MM.1S (cell line): ENCODE measurements at regions not wholly inside any gene's neighbourhood (a gene's known extent, or its start where the extent isn't known, plus 50 kb on each side); places are given as distances from the start of the nearest gene placed in this dataset.

ENCODE experiments used
- DNase-seq: peaks from one replicate; pipeline ENCODE4 v3.0.0-alpha.2; 2015
- H2AFZ ChIP-seq: fragments of 300-600 bp; sonication (generic); 2 replicates; pipeline ENCODE4 v1.6.0; 2016; ENCODE audit warnings: antibody characterized with exemption, low read length
- H3F3A ChIP-seq: fragments of 300-600 bp; sonication (generic); 2 replicates; pipeline ENCODE4 v1.6.1; 2016; ENCODE audit warnings: mild to moderate bottlenecking, antibody characterized with exemption, low read length, moderate library complexity, mixed read lengths; ENCODE audit not compliant: insufficient read depth
- H3K27ac ChIP-seq: fragments of 300-600 bp; sonication (generic); 2 replicates; pipeline ENCODE4 v1.5.1; 2016; ENCODE audit warnings: mild to moderate bottlenecking, low read length
- H3K27me3 ChIP-seq: fragments of 300-600 bp; sonication (generic); replicated peaks from 2 replicates; pipeline ENCODE4 v1.6.0; 2016; ENCODE audit warnings: low read length; ENCODE audit not compliant: insufficient read depth
- H3K36me3 ChIP-seq: fragments of 300-600 bp; sonication (generic); replicated peaks from 2 replicates; pipeline ENCODE4 v1.6.1; 2016; ENCODE audit warnings: mild to moderate bottlenecking, low read length, mixed read lengths; ENCODE audit not compliant: insufficient read depth
- H3K4me1 ChIP-seq: fragments of 300-600 bp; sonication (generic); 2 replicates; pipeline ENCODE4 v1.6.1; 2016; ENCODE audit warnings: low read length, mixed read lengths
- H3K4me2 ChIP-seq: fragments of 300-600 bp; sonication (generic); 2 replicates; pipeline ENCODE4 v1.6.0; 2016; ENCODE audit warnings: low read depth, low read length
- H3K4me3 ChIP-seq: fragments of 300-600 bp; sonication (generic); 2 replicates; pipeline ENCODE4 v1.5.1; 2016; ENCODE audit warnings: low read length, mixed read lengths
- H3K79me2 ChIP-seq: fragments of 300-600 bp; sonication (generic); 2 replicates; pipeline ENCODE4 v1.6.1; 2016; ENCODE audit warnings: mixed run types, low read length, mixed read lengths
- H3K9ac ChIP-seq: fragments of 300-600 bp; sonication (generic); 2 replicates; pipeline ENCODE4 v1.6.1; 2016; ENCODE audit warnings: low read length, mixed read lengths
- H3K9me2 ChIP-seq: fragments of 300-600 bp; sonication (generic); replicated peaks from 2 replicates; pipeline ENCODE4 v1.6.1; 2016; ENCODE audit warnings: mild to moderate bottlenecking, low read length, mixed read lengths; ENCODE audit not compliant: insufficient read depth
- H3K9me3 ChIP-seq: fragments of 300-600 bp; sonication (generic); replicated peaks from 2 replicates; pipeline ENCODE4 v1.6.1; 2016; ENCODE audit warnings: mild to moderate bottlenecking, low read length, mixed read lengths; ENCODE audit not compliant: insufficient read depth
- H4K20me1 ChIP-seq: fragments of 300-600 bp; sonication (generic); 2 replicates; pipeline ENCODE4 v1.6.1; 2016; ENCODE audit warnings: mild to moderate bottlenecking, low read length, moderate library complexity, mixed read lengths; ENCODE audit not compliant: insufficient read depth
- EZH2 ChIP-seq: fragments of 300-600 bp; sonication (generic); optimal IDR thresholded peaks from 2 replicates; pipeline ENCODE3; 2017; ENCODE audit warnings: low read depth, mild to moderate bottlenecking, antibody characterized with exemption, low read length, mixed read lengths
- EZH2phosphoT487 ChIP-seq: fragments of 300-600 bp; sonication (generic); IDR thresholded peaks from 2 replicates; pipeline ENCODE4 v1.6.1; 2018; ENCODE audit warnings: antibody characterized with exemption, low read length
- TF ChIP-seq, protein P1 (sequence below): fragments of 300-600 bp; sonication (generic); IDR thresholded peaks from 2 replicates; pipeline ENCODE4 v1.5.1; 2016; ENCODE audit warnings: antibody characterized with exemption, low read length, mixed read lengths

DNA sequence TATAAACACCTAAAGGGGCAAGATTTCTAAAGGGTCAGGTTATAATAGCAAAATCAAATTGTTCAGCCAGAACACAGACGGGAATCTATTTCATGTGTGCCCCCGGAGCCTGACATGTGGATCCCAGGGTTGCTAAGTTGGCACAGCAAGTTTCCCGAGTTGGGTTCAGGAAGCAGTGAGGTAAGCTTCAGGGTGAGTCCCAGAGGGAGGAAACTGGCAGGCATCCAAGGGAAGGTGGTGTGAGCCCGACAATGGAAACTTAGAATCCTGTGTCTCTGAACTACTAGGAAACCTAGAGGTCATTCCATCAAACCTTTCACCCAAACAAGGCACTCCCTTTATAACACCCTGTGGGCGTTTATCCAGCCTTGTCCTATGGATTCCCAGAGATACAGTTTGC is 98.4 kb downstream of the ADRB2 start:
- H3F3A ChIP-seq, result peaks cover 4% of the 10 kb centered on the region; the same call in 1 of the 2 replicates
- TF ChIP-seq, protein P1, sequence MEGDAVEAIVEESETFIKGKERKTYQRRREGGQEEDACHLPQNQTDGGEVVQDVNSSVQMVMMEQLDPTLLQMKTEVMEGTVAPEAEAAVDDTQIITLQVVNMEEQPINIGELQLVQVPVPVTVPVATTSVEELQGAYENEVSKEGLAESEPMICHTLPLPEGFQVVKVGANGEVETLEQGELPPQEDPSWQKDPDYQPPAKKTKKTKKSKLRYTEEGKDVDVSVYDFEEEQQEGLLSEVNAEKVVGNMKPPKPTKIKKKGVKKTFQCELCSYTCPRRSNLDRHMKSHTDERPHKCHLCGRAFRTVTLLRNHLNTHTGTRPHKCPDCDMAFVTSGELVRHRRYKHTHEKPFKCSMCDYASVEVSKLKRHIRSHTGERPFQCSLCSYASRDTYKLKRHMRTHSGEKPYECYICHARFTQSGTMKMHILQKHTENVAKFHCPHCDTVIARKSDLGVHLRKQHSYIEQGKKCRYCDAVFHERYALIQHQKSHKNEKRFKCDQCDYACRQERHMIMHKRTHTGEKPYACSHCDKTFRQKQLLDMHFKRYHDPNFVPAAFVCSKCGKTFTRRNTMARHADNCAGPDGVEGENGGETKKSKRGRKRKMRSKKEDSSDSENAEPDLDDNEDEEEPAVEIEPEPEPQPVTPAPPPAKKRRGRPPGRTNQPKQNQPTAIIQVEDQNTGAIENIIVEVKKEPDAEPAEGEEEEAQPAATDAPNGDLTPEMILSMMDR, result no peak
- TF ChIP-seq EZH2phosphoT487 (no peak), EZH2 (no peak)
- no peak overlapping the region for H3K4me2 ChIP-seq
- no peaks in the 10 kb centered on the region for H3K27me3 ChIP-seq
- no peaks in the 10 kb centered on the region for H3K36me3 ChIP-seq
- no peak overlapping the region for H3K27ac ChIP-seq
- no peaks in the 10 kb centered on the region for H3K9me3 ChIP-seq
- H3K9me2 ChIP-seq, result no peaks in the 10 kb centered on the region
- H3K79me2 ChIP-seq, result no peaks in the 10 kb centered on the region
- H3K9ac ChIP-seq, result no peak overlapping the region
- peaks cover 13% of the 10 kb centered on the region for H3K4me1 ChIP-seq
- H3K4me3 ChIP-seq, result no peak overlapping the region
- H2AFZ ChIP-seq, result no peak overlapping the region
- H4K20me1 ChIP-seq, result no peaks in the 10 kb centered on the region
- no peak for DNase-seq

DNA sequence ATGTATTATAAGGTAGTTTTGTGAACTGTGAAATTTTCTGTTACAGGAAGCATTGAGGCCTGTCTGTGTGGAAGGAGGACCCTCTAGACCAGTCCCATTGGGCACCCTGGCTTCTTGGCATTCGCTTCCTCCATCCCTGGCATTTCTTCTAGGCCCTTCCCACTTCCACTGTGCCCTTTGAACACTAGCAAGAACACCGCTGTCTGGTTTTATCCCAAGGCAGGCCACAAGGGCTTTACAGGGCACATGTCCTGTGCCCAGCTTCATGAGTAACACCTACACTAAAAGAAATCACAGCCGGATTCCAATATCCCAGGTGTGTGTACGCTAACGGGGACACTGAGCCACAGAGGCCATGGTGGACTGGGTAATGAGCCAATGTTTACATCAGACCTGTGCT is 99.8 kb downstream of the ADRB2 start:
- H3K27me3 ChIP-seq, result no peaks in the 10 kb centered on the region
- peaks cover 13% of the 10 kb centered on the region for H3K4me1 ChIP-seq
- no peak overlapping the region for H3K4me3 ChIP-seq
- H3K9me3 ChIP-seq, result no peaks in the 10 kb centered on the region
- DNase-seq, result no peak
- H3K79me2 ChIP-seq, result no peaks in the 10 kb centered on the region
- no peaks in the 10 kb centered on the region for H3K9me2 ChIP-seq
- no peaks in the 10 kb centered on the region for H3K36me3 ChIP-seq
- no peak for TF ChIP-seq EZH2
- H3K9ac ChIP-seq, result no peak overlapping the region
- H3F3A ChIP-seq, result peaks cover 4% of the 10 kb centered on the region; the same call in 1 of the 2 replicates
- H4K20me1 ChIP-seq, result no peaks in the 10 kb centered on the region
- no peak overlapping the region for H3K4me2 ChIP-seq
- no peak overlapping the region for H2AFZ ChIP-seq
- H3K27ac ChIP-seq, result no peak overlapping the region

DNA sequence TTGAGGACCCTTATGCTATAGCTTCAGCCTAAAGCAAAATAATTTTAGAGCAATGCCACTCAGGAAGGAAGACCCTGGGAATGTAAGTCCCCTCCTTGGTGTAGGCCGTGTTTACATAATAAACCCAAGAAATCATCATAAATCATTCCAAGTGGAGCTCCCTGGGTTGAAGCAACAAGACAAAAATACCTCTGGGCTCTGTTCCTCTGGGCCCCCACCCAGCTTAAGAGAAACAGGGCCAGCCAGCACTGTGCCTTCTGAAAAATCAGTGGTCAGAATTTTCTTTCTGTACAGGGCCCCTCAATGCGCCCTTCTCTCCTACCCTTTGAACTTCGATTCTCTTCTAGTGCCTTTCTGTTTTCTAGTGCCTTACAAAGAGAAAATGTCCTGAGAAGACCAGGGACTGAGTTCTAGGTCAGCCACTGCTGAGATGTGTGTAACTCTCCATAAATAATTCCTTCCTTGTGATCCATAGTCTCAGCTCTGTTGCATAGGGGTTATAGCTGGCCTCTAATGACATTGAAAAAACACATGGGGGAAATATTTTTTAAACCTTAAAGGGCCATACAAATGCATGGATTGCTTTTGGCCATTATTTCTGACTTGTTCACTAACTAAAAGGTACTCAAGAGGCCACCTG is 101.0 kb downstream of the ADRB2 start:
- Histone ChIP-seq H3K79me2 (no peaks in the 10 kb centered on the region), H4K20me1 (no peaks in the 10 kb centered on the region)
- DNase-seq, result no peak

More for the DNA sequence above, 101.0 kb downstream of the ADRB2 start:
- Histone ChIP-seq H3F3A (peaks cover 4% of the 10 kb centered on the region; the same call in 1 of the 2 replicates), H3K9ac (no peak overlapping the region), H3K4me2 (no peak overlapping the region), H3K9me3 (no peaks in the 10 kb centered on the region), H3K27me3 (no peaks in the 10 kb centered on the region), H2AFZ (no peak overlapping the region), H3K9me2 (no peaks in the 10 kb centered on the region), H3K4me3 (no peak overlapping the region), H3K36me3 (no peaks in the 10 kb centered on the region), H3K4me1 (peaks cover 13% of the 10 kb centered on the region), H3K27ac (peak overlapping the region; percentile 48; the same call in 1 of the 2 replicates)
- TF ChIP-seq, protein P1, result no peak
- TF ChIP-seq EZH2phosphoT487 (no peak), EZH2 (no peak)
